ENCODE measurements at regions not wholly inside any gene's neighbourhood (a gene's known extent, or its start where the extent isn't known, plus 50 kb on each side); places are given as distances from the start of the nearest gene placed in this dataset.

DNA sequence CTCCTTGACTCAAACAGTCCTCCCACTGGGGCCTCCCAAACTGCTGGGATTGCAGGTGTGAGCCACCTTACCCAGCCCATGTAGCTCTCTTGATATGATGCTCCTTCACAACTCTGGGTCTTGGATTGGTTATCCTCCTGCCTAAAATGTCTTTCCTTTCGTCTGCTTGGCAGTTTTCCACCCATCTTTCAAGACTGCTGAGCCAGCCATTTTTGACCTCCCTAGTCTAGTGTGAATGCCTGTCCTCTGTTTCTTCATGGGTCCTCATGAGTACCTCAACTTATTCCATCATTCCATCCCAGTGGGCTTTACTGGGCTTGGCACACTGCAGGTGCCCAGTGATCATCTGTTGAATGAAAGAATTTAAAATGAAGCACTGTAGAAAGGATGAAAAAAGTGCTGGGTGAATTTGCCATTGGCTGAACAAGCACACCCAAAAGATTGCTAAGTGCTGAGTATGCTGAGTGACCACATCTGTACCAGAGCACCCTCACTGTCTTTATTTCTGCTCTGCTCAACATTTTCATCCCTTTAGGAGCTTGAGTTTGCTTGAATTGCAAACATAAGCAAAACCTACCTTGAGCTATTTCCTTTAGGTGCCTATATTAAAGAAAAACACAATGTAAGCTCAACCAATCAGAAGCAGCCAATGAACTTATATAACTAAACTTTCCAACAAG is 84.8 kb upstream of the FAM169A start:
- TF ChIP-seq, protein P1, sequence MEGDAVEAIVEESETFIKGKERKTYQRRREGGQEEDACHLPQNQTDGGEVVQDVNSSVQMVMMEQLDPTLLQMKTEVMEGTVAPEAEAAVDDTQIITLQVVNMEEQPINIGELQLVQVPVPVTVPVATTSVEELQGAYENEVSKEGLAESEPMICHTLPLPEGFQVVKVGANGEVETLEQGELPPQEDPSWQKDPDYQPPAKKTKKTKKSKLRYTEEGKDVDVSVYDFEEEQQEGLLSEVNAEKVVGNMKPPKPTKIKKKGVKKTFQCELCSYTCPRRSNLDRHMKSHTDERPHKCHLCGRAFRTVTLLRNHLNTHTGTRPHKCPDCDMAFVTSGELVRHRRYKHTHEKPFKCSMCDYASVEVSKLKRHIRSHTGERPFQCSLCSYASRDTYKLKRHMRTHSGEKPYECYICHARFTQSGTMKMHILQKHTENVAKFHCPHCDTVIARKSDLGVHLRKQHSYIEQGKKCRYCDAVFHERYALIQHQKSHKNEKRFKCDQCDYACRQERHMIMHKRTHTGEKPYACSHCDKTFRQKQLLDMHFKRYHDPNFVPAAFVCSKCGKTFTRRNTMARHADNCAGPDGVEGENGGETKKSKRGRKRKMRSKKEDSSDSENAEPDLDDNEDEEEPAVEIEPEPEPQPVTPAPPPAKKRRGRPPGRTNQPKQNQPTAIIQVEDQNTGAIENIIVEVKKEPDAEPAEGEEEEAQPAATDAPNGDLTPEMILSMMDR (IDR thresholded peaks at IDR 0.05): no peak
- peaks cover 10% of the 10 kb centered on the region for H3K9me3 Mint-ChIP-seq
- no peak overlapping the region for H3K4me3 Mint-ChIP-seq
- H3K27me3 Mint-ChIP-seq (ENCODE audit: low read depth, poor library complexity): peaks cover 6% of the 10 kb centered on the region
- DNase-seq: no peak
- H3K36me3 Mint-ChIP-seq (ENCODE audit: low read depth): no peaks in the 10 kb centered on the region
- peak overlapping the region; percentile 12 for H3K27ac Mint-ChIP-seq
- H3K4me1 Mint-ChIP-seq: peaks cover 32% of the 10 kb centered on the region

DNA sequence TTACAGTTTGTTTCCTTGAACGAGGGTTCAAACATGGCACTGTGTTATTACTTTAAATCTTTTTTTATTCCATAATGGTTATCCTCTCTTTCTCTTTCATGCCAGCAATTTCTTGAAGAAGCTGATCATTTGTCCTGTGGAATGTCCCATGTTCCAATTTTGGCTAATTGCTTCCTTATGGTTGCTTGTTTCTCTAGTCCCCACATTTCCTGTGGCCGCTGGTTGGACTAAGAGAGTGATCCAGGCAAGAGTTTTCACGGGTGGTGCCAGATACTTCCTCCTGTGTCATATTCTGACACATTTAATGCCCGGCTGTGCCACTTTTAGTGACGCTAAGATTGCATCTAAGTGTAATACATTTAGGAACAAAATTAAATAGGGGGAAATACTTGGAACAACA is 83.8 kb upstream of the FAM169A start:
- no peaks in the 10 kb centered on the region for H3K36me3 Mint-ChIP-seq (ENCODE audit: low read depth)
- H3K9me3 Mint-ChIP-seq: peaks cover under 1% of the 10 kb centered on the region
- TF ChIP-seq, protein P1 (IDR thresholded peaks at IDR 0.05): no peak
- no peak overlapping the region for H3K27ac Mint-ChIP-seq
- DNase-seq: no peak
- peaks cover 41% of the 10 kb centered on the region for H3K4me1 Mint-ChIP-seq
- H3K4me3 Mint-ChIP-seq: no peak overlapping the region
- peaks cover 3% of the 10 kb centered on the region for H3K27me3 Mint-ChIP-seq (ENCODE audit: low read depth, poor library complexity)

DNA sequence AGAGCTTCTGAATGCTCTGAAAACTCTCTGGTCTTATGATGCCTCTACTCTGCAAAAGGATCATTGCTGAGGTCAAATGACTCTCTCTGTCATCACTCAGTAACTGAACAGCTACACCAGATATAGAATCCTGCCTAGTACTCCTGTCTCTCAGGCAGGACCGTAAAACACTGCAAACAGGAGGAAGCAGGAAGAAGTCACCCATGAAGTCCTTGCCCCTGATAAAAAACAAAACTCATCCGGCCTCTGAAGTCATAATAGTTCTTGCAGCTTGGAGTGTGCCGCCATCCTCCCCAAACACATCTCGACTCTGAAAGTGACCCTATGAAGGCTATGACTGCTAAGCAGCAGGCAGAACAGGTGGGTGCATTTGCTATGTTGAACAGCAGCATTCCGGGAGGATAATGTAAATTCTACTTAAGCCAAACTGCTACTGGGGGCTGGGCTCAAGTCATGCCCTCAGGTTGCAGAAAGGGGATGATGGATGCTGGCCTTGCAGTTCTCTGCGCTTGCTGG is 81.9 kb upstream of the FAM169A start:
- peak overlapping the region; percentile 66 for H3K27ac Mint-ChIP-seq
- peak overlapping the region; percentile 28 for H3K4me3 Mint-ChIP-seq
- no peaks in the 10 kb centered on the region for H3K36me3 Mint-ChIP-seq (ENCODE audit: low read depth)
- no peak for DNase-seq
- H3K9me3 Mint-ChIP-seq: no peaks in the 10 kb centered on the region
- H3K27me3 Mint-ChIP-seq (ENCODE audit: low read depth, poor library complexity): peaks cover 3% of the 10 kb centered on the region
- H3K4me1 Mint-ChIP-seq: peaks cover 41% of the 10 kb centered on the region
- TF ChIP-seq, protein P1 (IDR thresholded peaks at IDR 0.05): no peak

DNA sequence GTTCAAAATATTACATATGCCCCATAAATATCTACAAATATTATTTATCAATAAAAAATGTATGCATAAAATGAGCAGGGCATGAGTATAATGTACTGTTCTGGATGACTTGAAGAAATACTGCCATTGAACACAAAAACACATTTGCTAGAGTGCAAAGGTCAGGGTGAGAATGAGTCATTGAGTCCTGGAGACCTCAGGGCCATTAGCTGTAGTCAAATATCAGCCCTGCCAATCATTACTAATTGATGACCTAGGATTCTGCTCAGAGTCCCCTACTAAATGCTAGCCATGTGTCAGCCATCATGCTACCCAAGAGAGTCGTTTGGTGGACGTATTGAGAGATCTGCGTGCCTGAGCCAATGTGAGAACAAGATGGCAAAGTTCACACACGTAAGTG is 80.3 kb upstream of the FAM169A start:
- no peak overlapping the region for H3K4me3 Mint-ChIP-seq
- peaks cover 41% of the 10 kb centered on the region for H3K4me1 Mint-ChIP-seq
- no peaks in the 10 kb centered on the region for H3K9me3 Mint-ChIP-seq
- H3K27ac Mint-ChIP-seq: no peak overlapping the region
- peaks cover 6% of the 10 kb centered on the region for H3K27me3 Mint-ChIP-seq (ENCODE audit: low read depth, poor library complexity)
- DNase-seq: no peak
- H3K36me3 Mint-ChIP-seq (ENCODE audit: low read depth): no peaks in the 10 kb centered on the region
- TF ChIP-seq, protein P1 (IDR thresholded peaks at IDR 0.05): no peak

DNA sequence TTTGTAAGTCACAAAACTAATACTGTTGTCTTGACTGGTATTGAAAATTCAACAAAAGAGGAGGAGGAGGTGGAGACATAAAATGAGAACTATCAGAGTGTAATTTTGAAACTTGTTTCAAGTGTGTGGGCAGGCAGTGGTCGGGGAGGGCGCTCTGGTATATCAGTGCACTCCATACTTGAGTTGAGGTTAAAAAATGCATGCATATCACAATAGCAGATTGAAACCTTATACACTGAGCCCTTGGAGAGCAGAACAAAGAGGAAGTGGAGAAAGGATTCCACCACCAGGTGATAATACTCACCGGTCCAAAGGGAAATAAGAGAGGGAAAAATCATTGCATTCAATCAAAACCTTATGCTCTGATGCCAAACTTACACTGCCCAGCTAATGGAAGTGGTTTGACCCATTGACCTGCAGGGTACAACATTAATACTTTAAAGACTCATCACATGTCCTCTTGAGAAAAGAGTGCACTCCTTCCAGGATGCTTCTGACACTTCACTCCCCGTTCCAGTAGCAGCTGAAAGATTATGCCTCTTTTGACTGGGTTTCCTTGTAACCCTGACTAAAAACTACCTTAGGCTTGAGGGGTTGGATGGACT is 79.5 kb upstream of the FAM169A start:
- Mint-ChIP-seq H3K4me1 (peaks cover 41% of the 10 kb centered on the region), H3K27ac (peak overlapping the region; percentile 12), H3K9me3 (no peaks in the 10 kb centered on the region), H3K4me3 (peak overlapping the region; percentile 3), H3K27me3 (ENCODE audit: low read depth, poor library complexity) (peaks cover 10% of the 10 kb centered on the region), H3K36me3 (ENCODE audit: low read depth) (no peaks in the 10 kb centered on the region)
- TF ChIP-seq, protein P1 (IDR thresholded peaks at IDR 0.05): no peak
- no peak for DNase-seq
